ENCODE measurements at regions not wholly inside any gene's neighbourhood (a gene's known extent, or its start where the extent isn't known, plus 50 kb on each side); places are given as distances from the start of the nearest gene placed in this dataset.
A peak's percentile ranks its signal among the peaks of the same experiment; 100 is the strongest.

DNA sequence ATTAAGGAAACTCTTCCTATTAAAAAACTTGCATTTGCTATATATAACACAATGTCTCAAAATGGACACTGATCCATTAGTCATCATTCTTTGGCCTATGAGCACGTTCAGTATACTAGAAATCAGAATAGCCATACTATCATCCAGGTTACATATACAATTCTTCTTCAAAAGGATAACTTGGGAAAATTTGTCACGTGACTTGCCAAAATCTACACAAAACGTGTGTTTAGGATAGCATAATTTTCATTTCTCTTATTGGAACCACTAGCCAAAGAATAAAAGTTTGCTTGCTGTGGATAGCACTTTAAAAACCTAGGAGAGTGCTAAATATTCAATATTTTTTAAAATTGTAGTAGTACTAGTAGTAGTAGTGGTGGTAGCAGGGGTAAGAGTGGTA is 714.3 kb upstream of the FOXG1 start:
- DNase-seq, result no peak

DNA sequence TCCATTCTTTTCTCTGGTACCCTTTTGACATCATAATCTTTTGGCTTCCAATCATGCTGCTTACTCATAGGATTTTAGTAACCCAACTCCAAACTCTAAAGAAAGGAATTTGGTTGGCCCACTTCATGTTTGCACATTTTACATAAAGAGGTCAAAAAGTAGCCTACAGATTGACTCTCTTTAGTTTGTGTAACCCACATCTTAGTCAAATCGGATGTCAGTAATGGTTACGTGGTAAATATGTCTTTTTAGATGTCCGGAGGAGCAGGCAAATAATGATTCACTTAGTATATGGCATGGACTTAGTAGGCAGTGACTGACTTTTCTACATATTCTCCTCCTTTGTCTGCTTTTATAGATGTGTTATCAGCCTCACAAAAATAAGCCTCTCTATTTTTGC is 711.6 kb upstream of the FOXG1 start:
- DNase-seq, result peak; percentile 7

DNA sequence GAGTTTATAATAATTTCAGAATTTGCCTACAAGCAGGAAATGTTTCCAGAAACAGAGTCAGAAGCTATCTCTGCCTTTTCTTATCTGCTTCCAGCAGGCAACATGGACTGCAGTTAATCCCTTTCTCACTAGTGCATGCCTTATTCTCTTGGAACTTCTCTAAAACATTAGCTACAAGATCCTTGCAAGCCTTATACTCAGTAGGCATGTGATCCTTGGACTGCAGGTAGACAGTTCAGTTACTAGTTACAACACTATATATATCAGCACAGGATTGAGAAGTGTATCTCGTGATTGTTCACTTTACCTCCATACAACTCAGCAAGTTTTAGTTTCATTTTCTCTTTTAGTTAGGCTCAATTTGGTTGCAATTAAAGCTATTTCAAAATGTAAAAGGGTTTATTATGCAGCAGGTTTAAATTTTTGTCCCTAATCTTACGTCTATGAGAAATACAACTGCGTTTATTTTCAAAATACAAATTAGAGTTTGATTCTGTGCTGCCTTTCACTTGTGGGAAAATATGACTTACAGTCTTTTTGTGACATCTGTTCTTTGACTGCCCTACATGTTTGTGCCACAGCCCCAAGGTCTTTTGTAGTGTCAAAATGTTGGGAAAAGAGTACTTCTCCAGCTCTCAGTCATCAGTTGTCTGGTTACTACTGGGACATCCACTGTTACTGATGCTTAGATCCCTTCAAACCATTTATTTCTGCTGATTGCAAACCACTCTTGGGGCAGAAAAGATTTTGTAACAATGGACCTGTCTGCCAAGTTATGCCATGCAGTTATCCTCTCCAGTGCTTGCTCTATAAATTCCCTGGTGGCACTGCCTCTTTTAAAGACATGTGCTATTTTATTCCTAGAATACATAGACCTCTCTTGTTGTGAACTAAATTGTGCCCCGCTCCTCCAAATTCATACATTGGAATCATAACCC is 709.0 kb upstream of the FOXG1 start:
- DNase-seq, result peak; percentile 7

DNA sequence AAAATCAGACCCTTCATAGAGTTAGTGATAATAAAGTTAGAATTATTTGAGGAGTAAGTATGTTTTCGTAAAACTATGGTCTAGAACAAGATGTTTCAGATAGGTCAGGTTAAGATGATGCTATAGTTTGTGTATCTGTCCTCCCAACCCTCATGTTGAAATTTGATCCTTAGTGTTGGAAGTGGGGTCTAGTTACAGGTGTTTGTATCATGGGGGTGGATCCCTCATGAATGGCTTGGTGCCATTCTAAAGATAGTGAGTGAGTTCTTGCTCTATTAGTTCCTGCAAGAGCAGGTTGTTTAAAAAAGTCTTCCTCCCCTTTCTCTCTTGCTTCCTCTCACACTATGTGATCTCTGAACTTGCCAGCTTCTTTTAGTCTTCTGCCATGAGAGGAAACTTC is 707.3 kb upstream of the FOXG1 start:
- DNase-seq, result no peak

DNA sequence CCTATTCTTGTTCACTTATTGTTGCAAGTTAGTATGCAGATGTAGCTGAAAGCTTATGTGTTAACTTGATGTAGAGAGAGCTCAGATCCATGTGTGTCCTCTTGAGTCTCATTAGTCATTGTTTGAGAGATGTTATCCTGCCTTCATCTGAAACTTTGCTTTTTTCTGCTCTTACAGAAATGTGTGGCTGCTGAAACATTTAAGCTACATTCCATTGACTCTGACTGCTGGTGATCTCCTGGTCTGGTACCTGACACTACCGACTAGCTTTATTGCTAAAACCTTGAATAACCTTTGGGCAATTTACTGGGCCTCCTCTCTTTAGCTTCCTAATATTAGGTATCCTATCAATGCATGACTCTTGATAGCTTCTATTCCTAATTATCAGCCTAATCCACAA is 705.6 kb upstream of the FOXG1 start:
- no peak for DNase-seq

DNA sequence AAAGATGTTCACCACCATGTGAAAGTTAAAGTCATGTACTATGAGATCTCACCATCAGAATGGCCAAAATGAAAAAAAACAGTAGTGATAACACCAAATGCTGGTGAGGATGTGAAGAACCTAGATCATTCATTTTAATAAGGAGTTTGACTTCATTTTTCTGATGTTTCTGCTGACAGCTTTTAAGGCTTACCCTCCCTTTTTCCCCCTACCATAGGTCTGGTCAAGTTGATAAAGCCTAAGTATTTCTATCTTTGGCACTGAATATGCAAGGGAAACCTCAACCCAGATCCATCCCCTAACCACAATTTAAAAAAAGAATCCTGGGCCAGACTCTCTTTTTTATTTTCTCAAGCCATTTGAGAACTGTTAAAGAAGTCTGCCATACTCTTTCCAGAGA is 689.6 kb upstream of the FOXG1 start:
- no peak for DNase-seq

DNA sequence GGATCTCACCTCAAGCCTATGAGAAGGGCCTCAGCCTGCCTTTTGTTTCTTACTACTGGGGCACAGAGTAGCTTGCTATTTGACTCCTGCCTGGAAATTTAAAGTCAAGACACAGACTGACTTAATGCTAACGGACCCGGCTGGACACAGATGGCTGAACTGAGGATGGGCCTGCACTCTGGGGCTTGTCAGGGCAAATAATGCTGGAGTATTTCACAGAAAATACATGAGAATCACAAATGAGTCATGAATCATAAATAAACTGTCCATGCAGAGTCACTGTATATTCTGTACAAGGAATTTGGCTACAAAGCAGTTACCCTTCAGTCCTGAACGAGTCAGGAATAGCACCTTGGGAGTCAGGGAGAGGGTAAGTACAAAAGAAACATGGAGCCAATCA is 683.2 kb upstream of the FOXG1 start:
- DNase-seq, result peak; percentile 54

DNA sequence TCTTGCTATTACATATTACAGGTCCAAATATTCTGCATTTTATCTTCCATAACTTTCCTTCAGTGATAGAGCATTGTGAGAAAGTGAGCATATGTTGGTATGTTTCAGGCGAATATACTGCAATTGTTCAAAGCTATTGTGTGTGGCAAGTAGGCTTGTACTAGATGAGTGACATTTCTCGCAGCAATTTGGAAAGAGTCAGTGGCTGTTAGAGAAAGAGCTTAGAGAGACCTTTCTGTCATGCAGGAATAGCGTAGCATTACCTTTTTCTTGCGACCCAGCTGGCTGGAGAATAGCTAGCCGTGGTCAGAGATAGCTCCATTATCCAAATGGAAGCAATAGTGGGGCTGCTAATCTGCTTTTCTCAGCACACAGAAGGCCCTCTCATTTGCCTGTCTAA is 678.5 kb upstream of the FOXG1 start:
- no peak for DNase-seq

DNA sequence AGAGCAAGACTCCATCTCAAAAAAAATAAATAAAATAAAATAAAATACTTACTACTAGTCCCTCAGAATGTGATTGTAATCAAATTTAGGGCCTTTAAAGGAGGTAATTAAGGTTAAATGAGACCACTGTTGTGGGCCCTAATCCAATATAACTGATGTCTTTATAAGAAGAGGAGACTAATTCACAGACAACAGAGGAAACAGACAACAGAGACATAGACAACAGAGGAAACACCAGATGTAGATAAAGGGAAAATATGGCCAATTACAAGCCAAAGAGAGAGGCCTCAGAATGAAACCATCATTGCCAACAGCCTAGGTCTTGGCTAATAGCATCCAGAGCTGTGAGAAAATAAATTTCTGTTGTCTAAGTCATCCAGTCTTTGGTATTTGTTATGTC is 669.0 kb upstream of the FOXG1 start:
- peak; percentile 54 for DNase-seq

DNA sequence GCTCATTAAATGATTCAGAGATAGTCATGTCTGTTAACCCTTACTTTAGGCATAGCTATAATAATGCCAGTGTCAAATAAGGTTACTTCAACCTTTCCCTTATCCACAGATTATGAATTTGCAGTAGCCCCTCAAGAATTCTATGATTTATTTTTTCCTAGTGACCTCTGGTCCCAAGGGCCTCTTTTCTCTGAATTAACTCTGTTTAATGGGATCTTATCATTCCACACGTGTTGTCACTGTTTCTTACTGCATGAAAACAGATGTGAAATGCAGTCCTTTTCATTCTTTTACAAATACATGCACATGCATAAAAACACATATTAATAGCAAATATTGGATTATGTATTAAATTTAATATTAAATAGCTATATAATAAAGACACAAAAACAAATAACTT is 667.7 kb upstream of the FOXG1 start:
- no peak for DNase-seq

DNA sequence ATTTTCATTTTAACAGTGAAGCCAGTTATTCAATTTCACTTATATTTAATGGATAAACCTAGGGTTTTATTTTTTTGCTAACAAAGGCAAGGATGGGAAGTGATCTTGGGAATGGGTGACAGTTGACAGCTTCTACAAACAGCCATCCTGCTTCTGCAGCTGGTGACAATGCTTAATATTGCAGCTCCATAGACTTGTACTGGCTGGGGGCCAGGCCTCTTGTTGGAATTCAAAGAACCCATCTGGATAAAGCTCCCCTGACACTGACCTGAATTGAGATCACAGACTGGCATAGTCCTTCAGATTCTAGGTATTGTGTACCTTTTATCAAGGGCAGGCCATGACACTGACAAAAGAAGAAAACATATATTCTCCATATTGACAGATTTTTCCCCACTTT is 664.6 kb upstream of the FOXG1 start:
- no peak for DNase-seq

DNA sequence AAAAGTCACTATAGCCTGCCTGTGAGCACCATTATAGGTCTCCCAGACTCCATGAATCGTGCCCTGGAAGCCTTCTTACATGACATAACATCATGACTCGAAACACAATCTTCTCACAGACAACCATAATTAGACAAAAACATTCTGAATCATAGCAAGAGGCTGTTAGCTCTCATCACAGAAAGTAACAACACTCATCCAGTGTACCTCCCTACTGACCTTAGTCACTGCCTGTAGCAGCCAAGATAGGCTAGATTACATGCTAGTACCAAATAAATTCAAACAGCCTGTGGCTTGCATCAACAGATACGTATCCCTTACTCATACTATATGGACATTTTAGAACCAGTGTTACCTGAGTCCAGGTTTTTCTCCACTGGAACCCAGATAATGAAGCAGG is 663.8 kb upstream of the FOXG1 start:
- DNase-seq, result peak; percentile 65

DNA sequence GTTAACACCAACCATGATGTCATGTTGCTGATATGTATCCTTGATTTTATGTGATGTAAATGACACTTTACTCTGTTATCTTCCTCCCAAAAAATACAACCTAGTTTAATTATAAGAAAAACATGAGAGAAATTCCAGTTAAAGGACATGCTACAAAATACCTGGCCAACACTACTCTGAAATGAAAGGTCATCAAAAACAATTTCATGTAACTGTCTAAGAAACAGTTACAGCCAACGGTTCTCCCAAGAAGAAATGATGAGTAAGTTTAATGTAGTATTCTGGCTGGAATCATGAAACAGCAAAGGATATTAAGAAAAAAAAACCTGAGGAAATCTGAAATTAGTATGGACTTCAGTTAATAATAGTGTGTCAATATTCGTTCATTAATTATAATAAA is 653.3 kb upstream of the FOXG1 start:
- DNase-seq, result no peak

DNA sequence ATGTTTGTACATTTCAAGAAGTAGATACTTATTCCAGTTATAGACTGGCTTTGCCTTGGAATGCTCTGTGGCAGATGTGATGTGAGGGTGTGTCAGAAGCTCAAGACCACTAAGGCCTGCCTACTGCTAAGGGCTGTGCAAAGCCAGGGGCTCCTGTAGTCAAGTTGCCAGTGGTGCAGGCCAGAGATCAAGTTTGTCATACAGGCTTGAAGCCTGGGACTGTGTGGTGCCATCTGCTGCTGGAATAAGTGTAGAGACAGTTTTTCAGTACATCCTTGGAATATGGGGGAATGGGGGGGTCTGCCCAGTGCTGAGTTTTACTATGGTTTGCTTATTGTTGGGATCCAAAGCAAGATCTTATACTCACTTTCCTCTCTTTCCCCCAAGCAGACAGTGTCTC is 649.9 kb upstream of the FOXG1 start:
- DNase-seq, result no peak

DNA sequence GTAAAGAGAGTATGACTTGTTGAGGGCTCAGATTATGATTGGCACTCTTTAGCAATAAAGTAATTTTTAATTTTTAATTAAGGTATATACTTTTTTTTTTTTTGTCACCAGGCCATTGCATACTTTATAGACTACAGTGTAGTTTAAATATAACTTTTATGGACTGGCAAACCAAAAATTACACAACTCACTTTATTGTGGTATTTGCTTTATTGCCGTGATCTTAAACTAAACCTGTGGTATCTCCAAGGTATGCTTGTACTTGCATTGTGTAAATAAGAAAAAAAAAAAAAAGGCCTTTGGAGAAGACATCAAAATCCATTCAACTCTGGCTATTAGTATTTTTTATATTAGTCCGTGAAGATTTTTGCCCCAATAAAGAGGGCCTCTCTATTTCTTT is 646.7 kb upstream of the FOXG1 start:
- no peak for DNase-seq

DNA sequence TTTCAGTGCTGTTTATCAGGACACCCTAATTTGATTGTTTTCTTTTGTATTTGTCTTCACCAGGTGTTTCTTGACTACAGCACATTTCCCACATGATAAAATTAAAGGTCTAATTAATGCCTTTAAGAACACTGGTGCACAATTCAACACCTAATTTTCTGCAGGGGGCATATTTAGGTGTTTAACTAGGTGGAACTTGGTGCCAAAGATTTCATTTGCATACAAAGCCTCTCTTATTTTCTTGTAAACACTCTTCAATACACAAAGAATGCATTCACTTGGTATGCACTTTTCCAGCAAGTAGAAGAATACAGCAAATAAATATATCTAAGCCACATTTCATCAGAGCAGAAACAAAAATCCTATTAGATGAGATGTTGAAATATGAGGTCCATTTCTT is 646.2 kb upstream of the FOXG1 start:
- DNase-seq, result no peak

DNA sequence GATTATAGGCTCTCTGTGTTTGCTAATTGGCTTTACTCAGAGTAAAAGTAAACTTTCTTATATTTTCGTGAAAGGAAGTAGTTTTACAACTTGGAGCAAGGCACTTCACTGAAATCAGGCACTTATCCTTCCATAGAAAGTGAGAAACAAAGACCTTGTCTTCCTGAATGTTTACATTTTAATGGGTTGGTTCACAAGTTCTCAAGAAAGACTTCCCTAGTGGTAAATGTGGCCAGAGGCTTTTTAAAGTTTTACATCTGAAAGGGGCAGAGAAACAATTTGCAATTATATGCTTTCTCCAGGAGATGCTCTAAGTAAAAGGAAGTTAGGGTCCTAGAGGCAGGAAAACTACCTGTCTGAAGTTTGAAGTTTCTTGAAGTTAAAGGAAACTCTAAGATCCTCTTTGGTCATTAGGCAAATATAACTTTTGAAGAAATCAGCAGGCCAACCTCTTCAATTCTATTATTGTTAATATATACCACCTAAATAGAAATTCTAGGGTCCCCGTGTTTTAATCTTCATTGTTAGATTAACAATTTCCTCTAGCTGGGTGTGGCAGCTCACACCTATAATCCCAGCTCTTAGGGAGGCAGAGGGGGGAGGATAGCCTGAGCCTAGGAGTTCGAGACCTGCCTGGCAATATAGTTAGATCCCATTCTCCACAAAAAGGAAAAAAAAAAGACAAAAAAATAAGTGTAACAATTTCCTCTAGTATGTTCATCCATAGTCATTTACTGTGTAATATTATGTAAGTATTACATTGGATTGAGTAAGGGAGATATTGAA is 644.9 kb upstream of the FOXG1 start:
- DNase-seq, result no peak

DNA sequence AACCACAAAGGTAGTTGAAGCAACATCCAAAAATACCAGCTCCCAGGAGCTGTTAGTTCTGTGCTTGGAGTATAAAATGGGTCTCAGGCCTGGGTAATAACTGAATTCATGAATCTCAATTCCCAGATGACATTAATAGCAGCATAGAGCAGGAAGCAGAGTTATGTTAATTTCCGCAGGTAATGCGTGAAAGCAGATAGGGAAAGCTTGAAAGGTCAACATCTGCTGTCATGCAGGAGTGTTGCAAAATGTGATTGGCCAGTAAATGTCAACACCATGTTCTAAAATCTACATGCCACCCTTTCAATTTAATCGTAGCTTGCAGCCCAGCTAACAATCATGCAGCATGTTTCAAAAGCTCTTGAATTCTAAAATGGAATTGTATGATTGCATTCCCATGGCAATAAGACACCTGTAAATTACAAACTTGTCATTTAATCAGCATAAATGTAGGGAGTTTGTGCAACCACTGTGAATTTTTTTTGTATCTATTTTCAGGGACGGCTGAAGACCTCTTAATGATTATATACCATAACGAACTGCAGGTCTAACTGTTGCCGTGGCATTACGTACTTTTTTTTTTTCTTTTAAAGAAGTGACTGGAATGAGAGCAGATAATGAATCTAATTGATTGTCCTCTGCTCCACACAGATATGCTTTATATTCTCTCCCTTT is 635.8 kb upstream of the FOXG1 start:
- no peak for DNase-seq

DNA sequence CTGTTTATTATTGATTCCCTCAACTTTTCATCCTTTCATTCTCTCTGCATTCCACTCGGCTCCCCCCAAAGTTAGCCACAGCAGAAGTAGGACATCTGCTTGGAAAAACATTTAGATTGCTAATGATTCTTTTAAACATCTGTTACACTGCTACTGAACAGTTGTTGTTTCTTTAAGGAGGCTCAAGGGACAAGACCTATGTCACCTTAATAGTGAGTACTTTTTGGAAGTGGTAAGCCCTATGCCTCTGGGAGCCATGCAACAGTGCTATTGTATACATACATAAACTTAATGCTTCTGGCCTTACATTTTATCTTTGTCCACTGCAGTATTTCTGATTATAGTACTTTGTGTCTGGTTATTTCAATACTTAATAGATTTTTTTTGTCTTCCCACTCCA is 628.2 kb upstream of the FOXG1 start:
- no peak for DNase-seq

DNA sequence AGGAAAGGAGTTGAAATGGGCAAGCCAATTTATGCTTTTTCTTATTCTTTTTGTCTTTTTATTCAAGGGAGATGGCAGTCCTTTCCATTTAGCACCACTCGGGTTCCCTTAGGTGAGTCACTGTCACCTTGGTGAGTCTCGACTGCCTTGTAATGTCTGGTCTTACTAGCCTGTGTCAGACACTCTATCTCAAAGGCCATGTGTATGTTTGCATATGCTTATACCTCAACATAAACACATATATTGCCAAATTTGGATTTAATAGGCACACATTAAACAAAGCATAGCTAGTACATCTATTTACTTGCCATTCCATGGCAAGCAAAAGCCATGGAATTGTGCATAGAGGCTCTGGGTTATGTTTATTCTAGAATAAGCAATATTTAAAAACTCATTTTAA is 624.9 kb upstream of the FOXG1 start:
- no peak for DNase-seq

DNA sequence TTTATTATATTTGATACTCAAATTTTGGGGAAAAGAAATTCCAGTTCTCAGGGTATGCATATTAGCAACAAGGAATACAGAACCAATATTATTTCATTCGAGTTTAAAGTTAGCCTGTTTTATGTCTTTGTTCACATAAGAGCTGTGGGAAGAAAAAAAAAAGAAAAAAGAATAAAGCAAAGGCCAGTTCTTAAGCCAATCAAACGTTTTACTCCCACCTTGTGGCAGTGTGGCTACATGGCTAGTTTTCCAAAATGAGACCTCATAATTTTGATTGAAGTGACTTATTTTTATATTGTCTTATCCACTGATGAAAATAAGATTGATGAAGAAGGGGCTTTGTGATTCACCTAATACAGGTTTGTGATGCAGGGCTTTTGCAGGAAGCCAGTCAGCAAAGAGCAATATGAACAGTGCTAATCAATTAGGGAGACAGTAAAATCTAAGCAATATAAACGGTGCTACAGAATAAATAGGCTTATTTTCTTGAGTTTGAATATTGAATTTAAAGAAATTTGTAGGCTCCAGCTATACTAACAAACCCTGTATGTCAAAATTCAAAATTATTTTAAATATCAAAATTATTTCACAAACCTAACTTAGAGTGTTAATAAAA is 624.1 kb upstream of the FOXG1 start:
- peak; percentile 39 for DNase-seq

DNA sequence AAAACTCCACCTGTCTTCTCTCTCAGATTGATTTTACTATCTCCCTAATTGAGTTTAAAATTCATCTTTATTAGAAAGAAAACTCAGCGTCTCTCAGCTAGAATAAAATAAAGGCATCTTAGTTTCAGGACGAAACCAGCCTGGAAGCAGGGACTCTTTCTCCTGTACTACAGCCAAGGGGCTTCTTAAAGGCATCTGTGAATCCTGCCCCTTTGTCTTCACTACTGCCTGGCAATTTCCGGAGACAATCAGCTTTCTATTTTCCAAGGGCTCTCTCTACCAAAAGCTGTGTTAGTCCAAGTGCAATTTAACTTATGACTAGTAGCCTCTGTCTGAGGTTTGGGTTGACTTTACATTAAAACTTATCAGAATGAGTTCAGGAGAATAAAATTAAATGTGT is 623.3 kb upstream of the FOXG1 start:
- no peak for DNase-seq

DNA sequence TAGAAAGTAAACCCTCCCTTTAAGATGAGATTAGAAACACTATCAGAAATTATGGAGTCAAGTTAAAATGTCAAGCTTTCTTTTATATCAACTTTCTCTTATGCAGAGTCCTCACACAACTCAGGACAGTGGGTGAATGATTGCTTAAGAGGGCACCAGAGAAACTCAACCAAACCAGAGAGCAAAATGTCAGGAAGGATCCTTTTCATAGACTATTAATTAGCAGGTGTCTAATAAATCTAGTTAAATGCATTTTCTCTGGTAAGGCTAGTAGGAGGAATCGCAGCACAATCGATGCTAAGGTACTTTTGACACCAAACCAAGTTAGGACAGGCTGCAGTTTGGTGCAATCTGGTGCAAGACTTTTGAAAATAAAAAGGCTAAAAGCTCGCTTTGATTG is 614.7 kb upstream of the FOXG1 start:
- no peak for DNase-seq
